Astrocyte (in vitro differentiated cells and primary cell): ENCODE measurements at regions not wholly inside any gene's neighbourhood (a gene's known extent, or its start where the extent isn't known, plus 50 kb on each side); places are given as distances from the start of the nearest gene placed in this dataset.

ENCODE experiments used
- EZH2 ChIP-seq: IDR thresholded peaks from 2 replicates; pipeline ENCODE4 v1.6.1; 2012; ENCODE audit warnings: mild to moderate bottlenecking, low read length, inconsistent platforms; ENCODE audit not compliant: insufficient read depth
- TF ChIP-seq, protein P1 (sequence below): IDR thresholded peaks from 2 replicates; pipeline ENCODE4 v1.5.1; 2011; ENCODE audit warnings: low read depth, mild to moderate bottlenecking, inconsistent platforms, low read length, moderate library complexity; ENCODE audit not compliant: insufficient read depth

- TF ChIP-seq, protein P1, sequence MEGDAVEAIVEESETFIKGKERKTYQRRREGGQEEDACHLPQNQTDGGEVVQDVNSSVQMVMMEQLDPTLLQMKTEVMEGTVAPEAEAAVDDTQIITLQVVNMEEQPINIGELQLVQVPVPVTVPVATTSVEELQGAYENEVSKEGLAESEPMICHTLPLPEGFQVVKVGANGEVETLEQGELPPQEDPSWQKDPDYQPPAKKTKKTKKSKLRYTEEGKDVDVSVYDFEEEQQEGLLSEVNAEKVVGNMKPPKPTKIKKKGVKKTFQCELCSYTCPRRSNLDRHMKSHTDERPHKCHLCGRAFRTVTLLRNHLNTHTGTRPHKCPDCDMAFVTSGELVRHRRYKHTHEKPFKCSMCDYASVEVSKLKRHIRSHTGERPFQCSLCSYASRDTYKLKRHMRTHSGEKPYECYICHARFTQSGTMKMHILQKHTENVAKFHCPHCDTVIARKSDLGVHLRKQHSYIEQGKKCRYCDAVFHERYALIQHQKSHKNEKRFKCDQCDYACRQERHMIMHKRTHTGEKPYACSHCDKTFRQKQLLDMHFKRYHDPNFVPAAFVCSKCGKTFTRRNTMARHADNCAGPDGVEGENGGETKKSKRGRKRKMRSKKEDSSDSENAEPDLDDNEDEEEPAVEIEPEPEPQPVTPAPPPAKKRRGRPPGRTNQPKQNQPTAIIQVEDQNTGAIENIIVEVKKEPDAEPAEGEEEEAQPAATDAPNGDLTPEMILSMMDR, result no peak
- TF ChIP-seq EZH2, result no peak
These were observed 216.1 kb upstream of the ROPN1 start for GRCh38 chr3:124207873-124208485.
